ENCODE measurements at regions not wholly inside any gene's neighbourhood (a gene's known extent, or its start where the extent isn't known, plus 50 kb on each side); places are given as distances from the start of the nearest gene placed in this dataset.

DNA sequence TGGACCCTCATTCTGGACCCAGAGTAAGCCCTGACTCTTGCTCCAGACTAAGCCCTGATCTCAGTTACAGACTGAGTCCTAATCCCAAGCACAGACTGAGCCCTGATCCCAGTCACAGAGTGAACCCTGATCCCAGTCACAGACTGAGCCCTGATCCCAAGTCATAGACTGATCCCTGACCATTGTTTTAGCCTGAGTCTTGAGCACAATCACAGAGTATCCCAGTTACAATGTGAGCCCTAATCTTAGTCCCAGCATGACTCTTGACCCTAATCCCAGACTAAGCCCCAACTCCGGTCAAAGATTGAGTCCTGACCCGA lies 240.6 kb downstream of the RBM19 start:
- H3K4me3 ChIP-seq (ENCODE audit: low read length) = no peak overlapping the region
- DNase-seq = no peak
- peaks cover 12% of the 10 kb centered on the region for H3K4me1 Mint-ChIP-seq
- H3K27ac Mint-ChIP-seq = no peak overlapping the region
- no peaks in the 10 kb centered on the region for H3K36me3 Mint-ChIP-seq (ENCODE audit: low read depth)
- no peak overlapping the region for H3K9ac ChIP-seq (ENCODE audit: extremely low read depth, low read length, poor library complexity, severe bottlenecking)
- H3K36me3 ChIP-seq (ENCODE audit: control insufficient read depth, insufficient read depth, low read length) = no peaks in the 10 kb centered on the region
- H3K4me3 Mint-ChIP-seq = no peak overlapping the region
- no peaks in the 10 kb centered on the region for H3K4me1 ChIP-seq (ENCODE audit: control insufficient read depth, insufficient read depth, low read length)
- no peaks in the 10 kb centered on the region for H3K9me3 Mint-ChIP-seq
- 93 to 100% methylated on average over 1 to 2 of the region's 2 CpGs for WGBS, 2 experiments (ENCODE audit: insufficient coverage in 1 of 2, insufficient read length in 1 of 2)
- H3K27ac ChIP-seq (ENCODE audit: low read depth, low read length) = no peak overlapping the region
- peaks cover 6% of the 10 kb centered on the region for H3K27me3 ChIP-seq (ENCODE audit: control insufficient read depth, insufficient read depth, low read length, poor library complexity, severe bottlenecking)
- TF ChIP-seq, protein P1, sequence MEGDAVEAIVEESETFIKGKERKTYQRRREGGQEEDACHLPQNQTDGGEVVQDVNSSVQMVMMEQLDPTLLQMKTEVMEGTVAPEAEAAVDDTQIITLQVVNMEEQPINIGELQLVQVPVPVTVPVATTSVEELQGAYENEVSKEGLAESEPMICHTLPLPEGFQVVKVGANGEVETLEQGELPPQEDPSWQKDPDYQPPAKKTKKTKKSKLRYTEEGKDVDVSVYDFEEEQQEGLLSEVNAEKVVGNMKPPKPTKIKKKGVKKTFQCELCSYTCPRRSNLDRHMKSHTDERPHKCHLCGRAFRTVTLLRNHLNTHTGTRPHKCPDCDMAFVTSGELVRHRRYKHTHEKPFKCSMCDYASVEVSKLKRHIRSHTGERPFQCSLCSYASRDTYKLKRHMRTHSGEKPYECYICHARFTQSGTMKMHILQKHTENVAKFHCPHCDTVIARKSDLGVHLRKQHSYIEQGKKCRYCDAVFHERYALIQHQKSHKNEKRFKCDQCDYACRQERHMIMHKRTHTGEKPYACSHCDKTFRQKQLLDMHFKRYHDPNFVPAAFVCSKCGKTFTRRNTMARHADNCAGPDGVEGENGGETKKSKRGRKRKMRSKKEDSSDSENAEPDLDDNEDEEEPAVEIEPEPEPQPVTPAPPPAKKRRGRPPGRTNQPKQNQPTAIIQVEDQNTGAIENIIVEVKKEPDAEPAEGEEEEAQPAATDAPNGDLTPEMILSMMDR (conservative IDR thresholded peaks at IDR 0.05) = no peak
- H3K9me3 ChIP-seq (ENCODE audit: control insufficient read depth, low read length) = peaks cover 8% of the 10 kb centered on the region
- H3K27me3 Mint-ChIP-seq (ENCODE audit: insufficient read depth) = peaks cover 30% of the 10 kb centered on the region

DNA sequence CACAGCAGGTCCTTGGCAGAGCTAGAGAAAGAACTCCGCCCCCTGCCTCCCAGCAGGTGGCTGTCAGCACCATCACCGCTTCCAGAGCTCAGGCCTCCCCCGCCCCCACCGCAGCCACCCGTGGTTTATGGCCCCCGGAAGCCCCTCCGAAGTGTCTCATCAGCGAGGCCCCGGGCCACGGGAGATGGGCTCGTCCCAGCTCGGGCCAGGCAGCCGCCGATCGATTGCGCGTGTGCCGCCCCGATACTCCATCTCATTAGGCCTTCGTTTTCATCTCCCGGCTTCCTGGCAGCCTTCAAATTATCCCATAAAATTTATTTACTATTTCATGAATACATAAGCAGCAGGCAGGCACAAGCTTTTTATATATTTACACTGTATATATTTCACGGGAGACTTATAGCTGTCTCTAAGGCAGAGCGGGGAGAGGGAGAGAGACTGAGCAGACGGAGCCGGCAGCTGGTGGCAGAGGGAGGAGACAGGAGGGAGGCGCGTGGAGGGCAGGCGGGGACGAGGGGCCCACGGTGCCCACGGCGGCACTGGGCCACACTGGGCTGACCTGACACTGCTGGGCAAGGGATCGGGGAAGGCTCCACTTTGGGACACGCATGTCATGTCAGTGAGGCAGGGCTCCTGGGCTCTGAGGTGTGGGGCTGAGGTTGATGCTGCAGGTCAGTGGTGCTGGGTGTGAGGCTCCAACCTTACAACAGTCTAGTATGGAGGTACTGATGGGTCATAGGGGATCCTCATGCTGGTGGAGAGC lies 241.2 kb downstream of the RBM19 start:
- no peak for DNase-seq
- Mint-ChIP-seq H3K27ac (no peak overlapping the region), H3K27me3 (ENCODE audit: insufficient read depth) (peaks cover 24% of the 10 kb centered on the region), H3K36me3 (ENCODE audit: low read depth) (no peaks in the 10 kb centered on the region), H3K9me3 (no peaks in the 10 kb centered on the region), H3K4me1 (peaks cover 14% of the 10 kb centered on the region), H3K4me3 (no peak overlapping the region)
- no peaks in the 10 kb centered on the region for H3K36me3 ChIP-seq (ENCODE audit: control insufficient read depth, insufficient read depth, low read length)
- no peak overlapping the region for H3K4me3 ChIP-seq (ENCODE audit: low read length)
- no peak overlapping the region for H3K9ac ChIP-seq (ENCODE audit: extremely low read depth, low read length, poor library complexity, severe bottlenecking)
- no peak overlapping the region for H3K27ac ChIP-seq (ENCODE audit: low read depth, low read length)
- H3K9me3 ChIP-seq (ENCODE audit: control insufficient read depth, low read length) = peaks cover 8% of the 10 kb centered on the region
- TF ChIP-seq, protein P1 (conservative IDR thresholded peaks at IDR 0.05) = no peak
- H3K27me3 ChIP-seq (ENCODE audit: control insufficient read depth, insufficient read depth, low read length, poor library complexity, severe bottlenecking) = peaks cover 6% of the 10 kb centered on the region
- H3K4me1 ChIP-seq (ENCODE audit: control insufficient read depth, insufficient read depth, low read length) = no peaks in the 10 kb centered on the region
- 87% methylated on average over 23 to 34 of the region's 34 CpGs for WGBS, 2 experiments (ENCODE audit: insufficient coverage in 1 of 2, insufficient read length in 1 of 2)

DNA sequence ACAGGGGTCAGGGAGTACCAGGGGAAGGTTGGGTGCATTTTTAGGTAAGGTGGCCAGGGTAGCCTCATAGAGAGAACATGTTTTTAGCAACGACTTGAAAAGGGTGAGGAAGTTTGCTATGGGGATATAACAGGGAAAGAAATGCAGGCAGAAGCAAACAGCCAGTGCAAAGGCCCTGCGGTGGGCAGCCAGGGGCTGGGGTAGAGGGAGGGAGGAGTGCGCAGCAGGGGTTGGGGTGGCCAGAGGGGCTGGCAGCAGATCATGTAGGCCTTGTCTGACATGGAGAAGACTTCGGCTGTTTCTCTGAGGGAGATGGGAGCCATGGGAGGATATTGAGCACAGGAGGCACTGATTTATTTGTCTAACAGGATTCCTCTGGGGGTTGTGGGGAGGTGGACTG lies 242.5 kb downstream of the RBM19 start:
- no peaks in the 10 kb centered on the region for H3K9me3 Mint-ChIP-seq
- Histone ChIP-seq H3K27ac (ENCODE audit: low read depth, low read length) (no peak overlapping the region), H3K4me1 (ENCODE audit: control insufficient read depth, insufficient read depth, low read length) (no peaks in the 10 kb centered on the region), H3K36me3 (ENCODE audit: control insufficient read depth, insufficient read depth, low read length) (no peaks in the 10 kb centered on the region), H3K27me3 (ENCODE audit: control insufficient read depth, insufficient read depth, low read length, poor library complexity, severe bottlenecking) (no peaks in the 10 kb centered on the region), H3K9me3 (ENCODE audit: control insufficient read depth, low read length) (peaks cover 8% of the 10 kb centered on the region), H3K9ac (ENCODE audit: extremely low read depth, low read length, poor library complexity, severe bottlenecking) (no peak overlapping the region), H3K4me3 (ENCODE audit: low read length) (no peak overlapping the region)
- no peak overlapping the region for H3K27ac Mint-ChIP-seq
- WGBS, 2 experiments (ENCODE audit: insufficient coverage in 1 of 2, insufficient read length in 1 of 2) = 91 to 100% methylated on average over 3 to 4 of the region's 4 CpGs
- H3K4me1 Mint-ChIP-seq = peaks cover 16% of the 10 kb centered on the region
- H3K27me3 Mint-ChIP-seq (ENCODE audit: insufficient read depth) = peaks cover 20% of the 10 kb centered on the region
- TF ChIP-seq, protein P1 (conservative IDR thresholded peaks at IDR 0.05) = no peak
- H3K4me3 Mint-ChIP-seq = no peak overlapping the region
- H3K36me3 Mint-ChIP-seq (ENCODE audit: low read depth) = no peaks in the 10 kb centered on the region
- no peak for DNase-seq
